ENCODE measurements at regions not wholly inside any gene's neighbourhood (a gene's known extent, or its start where the extent isn't known, plus 50 kb on each side); places are given as distances from the start of the nearest gene placed in this dataset.

- TF ChIP-seq YY1 (IDR thresholded peaks at IDR 0.05; ENCODE audit: extremely low read depth, insufficient replicate concordance, low read depth, low read length) (no peak), EGR1 (IDR thresholded peaks at IDR 0.05; ENCODE audit: low read depth) (no peak), CEBPB (IDR thresholded peaks at IDR 0.05; ENCODE audit: low read depth) (no peak), ZBTB33 (IDR thresholded peaks at IDR 0.05; ENCODE audit: extremely low read depth, insufficient replicate concordance, low read length) (no peak), FOSL1 (IDR thresholded peaks at IDR 0.05; ENCODE audit: low read depth) (no peak)
These were observed 124.1 kb downstream of the PAPOLA start (continued) for GRCh38 chr14:96626121-96626768.

- H3K9me3 ChIP-seq (ENCODE audit: control insufficient read depth in 1 of 2, insufficient read depth in 1 of 2, low read depth in 1 of 2, low read length in 2 of 2) = no peaks in the 10 kb centered on the region
- no peak overlapping the region for H3K9ac ChIP-seq (ENCODE audit: low read length)
- CTCF ChIA-PET = no interaction called here
- intact Hi-C loops (cut with micrococcal nuclease) = no loop called here
- H3K4me2 ChIP-seq (ENCODE audit: low read length) = no peak overlapping the region
- H3K79me2 ChIP-seq (ENCODE audit: insufficient read depth, low read length) = no peaks in the 10 kb centered on the region
- no peaks in the 10 kb centered on the region; a peak in 1 of 4 replicates for H3K4me1 ChIP-seq (ENCODE audit: control insufficient read depth in 1 of 2, insufficient read depth in 2 of 2, low read length in 2 of 2)
- H4K20me1 ChIP-seq (ENCODE audit: insufficient read depth) = no peaks in the 10 kb centered on the region
- no peak for ATAC-seq
- no peak for TF ChIP-seq SIN3A (IDR thresholded peaks at IDR 0.05; ENCODE audit: low read depth)
- no peak for TF ChIP-seq ZNF274 (IDR thresholded peaks at IDR 0.05; ENCODE audit: low read depth, low read length)
- no peak for TF ChIP-seq FOSL1 (IDR thresholded peaks at IDR 0.05; ENCODE audit: low read depth)
- TF ChIP-seq SRF (IDR thresholded peaks at IDR 0.05; ENCODE audit: low read depth) = no peak
- TF ChIP-seq POLR2AphosphoS5 (IDR thresholded peaks at IDR 0.05; ENCODE audit: low read depth, low read length) = no peak
- TF ChIP-seq EZH2phosphoT487 (IDR thresholded peaks at IDR 0.05; ENCODE audit: borderline replicate concordance) = no peak
- TF ChIP-seq EGR1 (IDR thresholded peaks at IDR 0.05; ENCODE audit: low read depth) = no peak
- no peak for TF ChIP-seq EZH2 (IDR thresholded peaks at IDR 0.05)
- TF ChIP-seq CTCF (IDR thresholded peaks at IDR 0.05 in 2 of 3, conservative IDR thresholded peaks at IDR 0.05 in 1 of 3; ENCODE audit: borderline replicate concordance in 1 of 3, insufficient read depth in 1 of 3, low read depth in 2 of 3, low read length in 2 of 3) = no peak
- TF ChIP-seq ELF1 (IDR thresholded peaks at IDR 0.05; ENCODE audit: borderline replicate concordance, low read depth) = no peak
- TF ChIP-seq ZFX (IDR thresholded peaks at IDR 0.05) = no peak
- TF ChIP-seq POLR2A (IDR thresholded peaks at IDR 0.05; ENCODE audit: borderline replicate concordance, extremely low read depth, insufficient read depth, insufficient read length) = no peak
- no TSS peak for BruUV-seq (replicated peaks)
- no peaks in the 10 kb centered on the region for H3K9me2 ChIP-seq (ENCODE audit: insufficient read depth)
- no peak for DNase-seq (ENCODE audit: low read depth, low spot score)
- no peak overlapping the region for H2AFZ ChIP-seq (ENCODE audit: low read depth, low read length, poor library complexity, severe bottlenecking)
- peaks cover 7% of the 10 kb centered on the region; the same call in 1 of the 2 replicates for H3K27me3 ChIP-seq (ENCODE audit: insufficient read depth, low read length)
- no peaks in the 10 kb centered on the region for H3K36me3 ChIP-seq (ENCODE audit: control insufficient read depth in 1 of 2, insufficient read depth in 2 of 2, low read length in 2 of 2)
- POLR2A ChIA-PET = no interaction called here
- no peak overlapping the region for H3K27ac ChIP-seq (ENCODE audit: low read depth, low read length)
- RAD21 ChIA-PET (ENCODE audit: low non-redundant PET in 1 of 2, low total read pairs in 2 of 2, uncharacterized antibody in 2 of 2, unreplicated experiment in 2 of 2) = no interaction called here
- no peak overlapping the region for H3K4me3 ChIP-seq (replicated peaks in 1 of 2; ENCODE audit: low read depth in 1 of 2, low read length in 2 of 2)
These were observed 124.7 kb downstream of the PAPOLA start for GRCh38 chr14:96626916-96627315.
